ENCODE measurements at regions not wholly inside any gene's neighbourhood (a gene's known extent, or its start where the extent isn't known, plus 50 kb on each side); places are given as distances from the start of the nearest gene placed in this dataset.

GRCh38 chr15:45428491-45428890, 50.1 kb upstream of the GATM start:
- CTCF ChIA-PET: interaction anchor here (1.1 to 3.2 kb wide), 5 partner anchors 19 to 185 kb away, joined by 3 to 69 read pairs (median 3); no protein-coding TSS in a partner anchor
- POLR2A ChIA-PET: no interaction called here
